Activated CD8-positive, alpha-beta memory T cell treated with anti-CD3 and anti-CD28 coated beads for 4 hours (primary cell): ENCODE measurements at regions not wholly inside any gene's neighbourhood (a gene's known extent, or its start where the extent isn't known, plus 50 kb on each side); places are given as distances from the start of the nearest gene placed in this dataset.
"Not testable (repeated sequence)": the region's sequence is repeated elsewhere in the genome, so short reads cannot be mapped to it uniquely, and the experiment has no call there.

Source experiments
- DNase-seq, 2 donors: peaks; one replicate each; pipeline ENCODE4 v3.0.0-alpha.2; 2020; ENCODE audit warnings: low read depth in 2 of 2

DNA sequence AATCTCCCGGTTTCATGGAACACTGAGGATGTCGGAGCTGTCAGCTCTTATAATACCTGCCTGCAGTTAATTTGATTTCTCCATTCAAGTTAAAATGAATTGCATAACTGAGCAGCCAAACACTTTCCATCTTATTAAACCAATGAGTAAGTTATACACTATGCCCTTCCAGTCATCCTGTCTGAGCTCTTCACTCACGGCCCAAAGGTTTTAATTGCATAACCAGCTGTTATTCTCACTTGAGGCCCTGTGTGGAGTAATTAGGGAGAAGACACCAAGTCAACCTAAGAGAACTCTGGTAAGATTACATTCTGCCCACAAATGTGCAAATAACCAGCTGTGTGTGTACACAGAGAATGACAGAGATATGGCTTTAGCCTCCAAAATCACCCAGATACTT is 303.5 kb downstream of the TBC1D4 start:
- no peak for DNase-seq

GRCh38 chr13:75175575-75175974 is 306.4 kb downstream of the TBC1D4 start:
- DNase-seq = no peak

DNA sequence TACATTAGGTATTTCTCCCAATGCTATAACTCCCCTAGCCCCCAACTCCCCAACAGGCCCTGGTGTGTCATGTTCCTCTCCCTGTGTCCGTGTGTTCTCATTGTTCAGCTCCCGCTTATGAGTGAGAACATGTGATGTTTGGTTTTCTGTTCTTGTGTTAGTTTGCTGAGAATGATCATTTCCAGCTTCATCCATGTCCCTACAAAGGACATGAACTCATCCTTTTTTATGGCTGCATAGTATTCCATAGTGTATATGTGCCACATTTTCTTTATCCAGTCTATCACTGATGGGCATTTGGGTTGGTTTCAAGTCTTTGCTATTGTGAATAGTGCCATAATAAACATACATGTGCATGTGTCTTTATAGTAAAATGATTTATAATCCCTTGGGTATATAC is 306.9 kb downstream of the TBC1D4 start:
- not testable (repeated sequence) for DNase-seq

DNA sequence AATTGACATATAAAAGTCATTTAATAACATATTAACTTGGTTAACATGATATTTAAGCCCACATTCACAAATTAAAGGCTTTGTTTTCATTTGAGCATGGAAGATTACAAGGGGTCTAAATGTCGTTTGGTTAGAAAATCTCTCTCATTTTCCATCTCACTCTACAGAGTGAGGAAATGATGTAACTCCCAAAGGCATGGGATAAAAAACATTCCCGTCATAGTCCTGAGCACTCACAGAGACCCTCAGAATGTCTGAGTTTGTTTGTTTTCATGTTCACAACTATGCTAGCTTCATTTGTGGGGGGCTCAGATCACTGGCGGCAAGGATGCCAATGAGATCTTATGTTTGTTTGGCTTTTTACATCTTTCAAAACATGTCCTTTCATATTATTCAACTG is 307.5 kb downstream of the TBC1D4 start:
- DNase-seq = no peak

GRCh38 chr13:75173457-75174356 is 308.3 kb downstream of the TBC1D4 start:
- DNase-seq = no peak

GRCh38 chr13:75170311-75170710 is 311.7 kb downstream of the TBC1D4 start:
- DNase-seq = no peak

DNA sequence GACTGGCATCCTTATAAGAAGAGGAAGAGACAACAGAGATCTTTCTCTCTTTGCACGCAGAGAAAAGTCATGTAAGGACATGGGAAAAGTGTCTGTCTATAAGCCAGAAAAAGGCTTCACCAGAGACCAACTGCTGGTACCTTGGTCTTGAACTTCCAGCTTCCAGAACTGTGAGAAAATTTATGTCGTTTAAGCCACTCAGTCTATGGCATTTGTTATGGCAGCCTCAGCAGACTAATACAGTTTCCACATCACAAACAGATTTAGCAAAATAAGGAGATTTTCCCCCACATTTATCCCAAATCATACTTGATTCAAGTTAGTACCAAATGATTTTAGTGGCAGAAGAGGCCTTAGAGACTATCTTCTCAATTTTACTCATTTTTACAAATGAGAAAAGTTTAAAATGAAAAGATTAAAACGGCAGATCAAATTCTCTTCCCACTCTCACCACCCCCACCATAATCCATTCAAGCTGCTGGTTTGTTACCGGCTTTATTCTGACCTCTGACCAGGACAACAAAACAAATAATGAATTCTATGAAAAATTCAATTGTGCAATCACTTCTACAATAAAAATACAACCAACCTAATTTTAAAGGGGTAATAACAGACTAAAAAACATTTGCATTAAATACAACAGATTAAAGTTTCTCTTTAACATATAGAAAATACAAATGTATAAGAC is 316.3 kb downstream of the TBC1D4 start:
- DNase-seq = no peak

GRCh38 chr13:75161804-75162203 is 320.2 kb downstream of the TBC1D4 start:
- no peak for DNase-seq

- no peak for DNase-seq
Observed at GRCh38 chr13:75160984-75161383, 321.0 kb downstream of the TBC1D4 start.

DNA sequence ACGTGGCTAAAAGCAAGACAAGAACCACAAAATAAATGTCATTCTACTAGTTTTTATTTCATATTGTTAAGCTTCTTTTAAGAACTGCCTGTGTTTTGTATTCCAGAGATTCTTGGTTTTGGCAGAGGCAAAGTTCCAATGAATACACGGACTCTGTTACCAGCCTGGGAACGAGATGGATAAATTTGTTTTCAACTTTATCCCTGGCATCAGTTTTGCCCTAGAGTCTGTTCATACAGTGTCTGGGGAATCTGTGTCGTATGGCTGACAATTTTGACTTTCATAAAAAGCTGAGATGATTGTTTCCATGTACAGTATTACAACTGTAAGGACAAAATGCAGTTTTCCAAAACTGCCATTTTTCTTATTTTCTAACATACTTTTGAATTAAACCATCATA is 327.6 kb downstream of the TBC1D4 start:
- DNase-seq = no peak

- no peak for DNase-seq
Observed at GRCh38 chr13:75153834-75154233, 328.1 kb downstream of the TBC1D4 start.

DNA sequence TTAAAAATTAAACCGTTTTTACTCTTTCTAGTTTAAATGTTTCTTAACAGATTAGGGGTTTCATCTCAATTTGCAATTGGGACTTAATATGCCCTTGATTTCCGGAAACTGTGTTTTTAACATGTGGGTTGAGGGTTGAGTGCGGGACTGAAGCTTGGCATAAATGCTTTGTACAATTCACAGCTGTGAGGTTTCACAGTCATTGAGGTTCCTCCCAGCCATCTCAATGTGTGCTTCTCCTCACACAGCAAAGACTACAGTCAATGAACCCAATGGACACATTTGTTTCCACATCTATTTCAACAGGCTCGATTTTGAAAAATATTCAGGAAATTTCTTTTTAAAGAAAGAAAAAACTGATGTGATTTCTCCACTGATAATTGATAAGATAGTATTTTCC is 328.6 kb downstream of the TBC1D4 start:
- DNase-seq = no peak

GRCh38 chr13:75151081-75151643 is 330.8 kb downstream of the TBC1D4 start:
- DNase-seq = no peak

DNA sequence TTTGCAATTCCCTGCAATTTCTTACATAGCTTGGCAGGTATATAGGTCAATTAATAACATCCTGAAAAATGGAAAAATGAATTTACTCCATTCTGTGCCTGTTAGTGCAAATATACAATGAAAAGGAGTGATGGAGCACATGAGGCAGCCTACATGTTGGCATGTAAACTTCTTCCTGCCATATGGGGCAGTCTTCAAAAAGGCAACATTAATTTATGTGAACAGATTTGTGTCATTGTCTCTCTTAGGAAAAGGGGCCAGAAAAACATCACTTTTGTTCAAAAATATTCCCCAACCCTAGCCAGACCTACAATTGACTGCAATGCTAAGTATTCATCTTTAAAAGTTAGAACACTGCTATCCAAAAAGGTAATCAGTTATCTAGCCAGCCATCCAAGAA is 332.2 kb downstream of the TBC1D4 start:
- DNase-seq = no peak

DNA sequence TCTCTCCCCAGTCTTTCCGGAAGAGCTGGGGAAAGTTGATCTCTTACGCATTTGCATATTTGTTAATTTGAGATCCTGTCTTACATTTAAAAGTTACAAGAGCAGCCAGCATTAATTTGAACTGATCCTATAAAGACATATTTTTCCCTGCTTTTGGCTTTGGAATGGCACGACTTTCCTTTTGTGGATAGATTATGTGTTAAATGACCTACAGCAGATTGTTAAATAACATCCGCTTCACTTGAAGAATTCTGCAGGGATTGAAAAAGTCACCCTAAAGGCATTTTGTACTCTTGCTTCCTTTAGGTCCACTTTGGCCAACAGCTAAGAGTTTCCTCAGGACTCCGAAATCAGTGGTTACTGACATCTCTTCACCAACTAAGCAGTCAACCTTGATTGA is 334.0 kb downstream of the TBC1D4 start:
- no peak for DNase-seq

DNA sequence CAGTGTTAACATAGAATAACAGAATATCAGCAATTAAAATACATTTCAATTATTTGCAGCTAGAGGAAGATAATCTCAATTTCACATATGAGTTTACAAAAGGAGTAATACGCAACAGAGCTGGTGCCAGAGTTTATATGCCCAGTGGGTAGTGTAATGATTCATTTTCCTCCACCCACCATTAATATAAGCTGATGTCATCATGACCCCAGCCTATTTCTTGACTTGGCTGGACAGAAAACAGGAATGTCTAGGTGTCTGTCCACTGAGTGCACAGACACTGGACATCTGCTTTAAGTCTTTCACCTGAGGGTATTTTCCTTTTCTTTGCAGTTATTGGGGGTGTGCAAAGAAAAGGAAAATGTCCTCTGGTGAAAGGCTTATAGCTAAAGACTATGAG is 335.5 kb downstream of the TBC1D4 start:
- no peak for DNase-seq

GRCh38 chr13:75145927-75146326 is 336.0 kb downstream of the TBC1D4 start:
- no peak for DNase-seq

DNA sequence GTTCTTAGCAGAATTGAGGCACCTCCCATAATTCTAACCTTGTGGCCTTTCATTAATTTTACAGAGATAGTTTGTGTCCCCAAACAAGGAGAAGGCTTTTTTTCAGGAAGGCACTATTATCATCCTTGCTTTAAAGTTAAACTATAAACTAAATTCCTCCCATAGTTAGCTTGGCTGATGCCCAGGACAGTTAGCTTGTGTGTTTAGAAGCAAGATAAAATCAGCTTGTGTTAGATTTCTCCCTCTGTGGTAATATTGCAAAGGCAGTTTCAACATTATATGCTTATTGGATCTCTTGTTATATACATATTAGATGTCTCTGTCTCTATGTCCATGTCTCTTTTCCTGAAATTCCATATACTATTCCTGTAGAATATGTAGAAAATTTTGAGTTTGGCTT is 342.7 kb downstream of the TBC1D4 start:
- DNase-seq = no peak

DNA sequence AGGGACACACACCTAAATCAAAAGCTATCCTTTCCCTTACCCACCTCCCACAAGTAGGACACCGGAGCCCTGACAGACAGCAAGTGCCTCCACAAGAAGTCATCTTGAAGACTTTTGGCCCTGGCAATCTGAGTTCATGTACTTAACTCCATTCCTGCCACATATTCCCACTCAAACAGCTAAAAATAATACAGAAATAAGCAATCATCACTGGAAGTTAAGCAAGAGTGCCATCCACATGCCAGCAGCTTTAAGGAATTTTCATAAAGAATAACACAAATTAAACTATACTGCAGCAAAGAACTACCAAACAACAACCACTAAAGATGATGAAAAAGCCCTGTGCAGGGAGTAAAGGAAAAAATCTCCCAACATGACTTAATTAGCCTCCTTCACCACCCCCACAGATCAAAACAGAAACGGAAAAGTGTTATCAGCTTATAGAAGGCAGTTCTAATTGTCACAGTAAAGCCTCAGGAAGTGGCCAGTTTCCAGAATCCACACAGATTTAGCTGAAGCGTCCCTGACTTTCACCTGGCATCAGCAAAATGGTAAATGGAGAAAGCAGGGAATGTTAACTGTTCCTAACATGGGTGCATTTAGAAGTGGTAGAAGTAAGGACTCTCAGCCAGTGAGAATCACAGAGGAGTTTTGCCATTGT is 343.9 kb downstream of the TBC1D4 start:
- DNase-seq = no peak

- DNase-seq = no peak
Observed at GRCh38 chr13:75136151-75136550, 345.8 kb downstream of the TBC1D4 start.

DNA sequence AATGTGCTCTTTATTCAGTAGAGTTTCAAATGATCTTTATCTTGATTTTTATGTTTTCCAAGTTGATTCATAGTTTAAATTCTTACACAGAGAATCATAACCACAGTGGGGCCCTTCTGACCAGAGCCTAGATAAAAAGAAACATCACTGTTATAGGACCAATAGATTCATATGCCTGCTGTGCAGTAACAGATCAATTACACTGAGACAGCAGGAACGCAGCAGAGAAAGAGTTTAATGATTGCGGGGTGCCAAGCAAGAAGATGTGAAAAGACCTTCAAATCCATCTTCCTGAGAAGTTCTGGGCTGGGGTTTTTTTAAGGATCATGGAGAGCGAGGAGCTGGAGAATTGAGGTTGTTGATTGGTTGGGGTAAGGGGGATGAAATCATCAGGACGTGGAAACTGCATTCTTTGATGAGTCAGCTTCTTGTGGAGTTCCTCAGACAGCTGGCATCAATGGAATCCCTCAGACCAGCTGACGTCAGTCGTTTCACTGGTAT is 346.6 kb downstream of the TBC1D4 start:
- no peak for DNase-seq
